HG03558 (cell line): ENCODE measurements at regions not wholly inside any gene's neighbourhood (a gene's known extent, or its start where the extent isn't known, plus 50 kb on each side); places are given as distances from the start of the nearest gene placed in this dataset.

Experiments
- ATAC-seq: cut with Tn5 transposase; IDR thresholded peaks from one replicate; pipeline ENCODE4 v1.9.1; 2021; ENCODE audit warnings: moderate number of reproducible peaks; ENCODE audit not compliant: unreplicated experiment; ENCODE audit errors: extremely low read depth

DNA sequence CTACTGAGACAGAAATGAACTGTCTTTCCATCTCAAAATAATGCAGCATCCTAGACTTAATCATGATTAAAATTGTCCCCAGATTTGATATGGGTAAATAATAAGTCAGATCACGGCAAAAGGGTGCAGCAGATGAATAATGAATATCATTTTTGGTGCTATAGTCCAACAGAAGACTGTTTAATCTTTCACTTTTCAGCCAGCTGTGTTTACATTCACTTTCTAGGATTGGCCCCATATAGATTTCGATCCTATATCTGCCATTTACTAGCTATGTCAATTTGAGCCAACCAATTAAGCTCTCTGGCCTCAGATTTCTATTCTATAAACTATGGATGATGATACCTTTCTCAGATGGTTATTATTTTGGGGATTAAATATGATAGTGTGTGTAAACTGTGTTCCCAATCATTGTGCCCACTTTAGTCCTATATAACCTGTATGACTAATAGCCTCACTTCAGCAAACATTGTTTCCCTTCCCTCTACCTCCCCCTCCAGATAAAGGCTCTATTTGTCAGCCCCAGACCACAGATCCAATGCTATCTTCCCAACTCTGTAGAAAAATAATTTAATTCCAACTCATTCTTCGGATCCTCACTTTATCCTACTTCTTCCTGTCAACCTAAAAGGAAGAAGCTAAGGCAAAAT is 53.6 kb upstream of the NT5E start:
- ATAC-seq, result no peak

DNA sequence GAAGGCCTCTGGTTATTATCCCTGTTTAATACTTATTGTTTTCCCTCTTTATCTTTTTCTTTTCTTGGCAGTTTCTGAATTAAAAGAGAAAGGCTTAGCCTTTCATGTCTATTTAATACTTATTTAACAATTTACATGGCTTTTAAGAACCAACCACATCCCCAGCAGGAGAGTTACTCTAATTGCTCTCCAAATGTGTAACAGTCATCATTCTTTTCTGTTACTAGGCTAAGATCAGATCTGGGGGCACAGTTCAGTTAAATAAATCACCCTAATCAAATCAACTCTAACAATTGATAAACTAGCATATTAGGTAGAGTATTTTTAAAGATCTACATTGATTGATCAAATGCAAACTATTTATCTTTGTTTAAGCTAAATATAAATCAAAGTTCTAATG is 54.1 kb upstream of the NT5E start:
- ATAC-seq, result no peak

DNA sequence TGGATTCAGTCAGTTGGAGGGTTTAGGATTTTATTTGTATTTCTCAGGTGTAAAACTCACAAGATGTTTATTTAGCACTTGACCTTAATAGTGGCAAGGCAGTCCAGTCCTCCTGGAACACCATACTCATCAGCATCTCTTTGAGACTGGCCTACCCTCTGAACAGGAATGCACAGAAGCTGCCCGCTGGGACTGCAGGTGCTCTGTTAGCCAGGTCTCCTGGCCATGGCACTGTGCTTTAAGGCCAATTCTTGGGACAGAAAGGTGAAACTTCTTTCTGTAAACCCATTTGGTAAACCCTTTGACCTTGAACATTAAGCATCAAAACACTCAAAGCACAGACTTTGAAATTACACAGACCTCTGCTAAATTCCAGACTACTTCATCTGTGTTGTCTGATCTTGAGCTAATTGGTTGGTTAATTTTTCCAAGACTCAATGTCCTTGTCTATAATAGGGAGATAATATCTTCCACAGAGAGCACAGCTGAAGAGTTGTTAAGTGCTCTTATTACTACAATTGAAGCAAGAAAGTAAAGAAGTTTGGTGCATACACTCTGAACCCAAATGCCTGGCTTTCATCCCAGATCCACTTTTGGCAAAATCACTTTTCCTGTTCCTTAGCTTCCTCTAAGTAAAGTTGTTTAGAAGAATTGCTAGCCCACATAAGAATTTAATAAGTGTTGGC is 54.9 kb upstream of the NT5E start:
- ATAC-seq, result no peak

DNA sequence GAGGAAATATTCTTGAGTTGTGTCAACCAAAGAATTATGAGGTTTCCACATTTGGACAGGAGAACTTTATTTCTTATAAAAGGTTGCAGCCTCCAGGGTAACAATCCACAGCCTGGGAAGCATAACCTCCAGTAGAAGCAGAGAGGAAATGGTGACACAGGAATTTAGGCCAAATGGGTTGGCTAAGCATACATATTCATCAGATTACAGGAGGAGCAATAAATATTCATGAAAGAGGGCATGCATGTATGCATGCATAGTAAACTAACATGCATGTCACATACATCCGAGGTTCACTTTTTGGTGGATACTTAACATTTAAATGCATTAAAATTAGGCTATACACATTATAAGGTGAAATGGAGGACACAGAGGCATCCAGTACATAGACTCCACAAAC is 55.7 kb upstream of the NT5E start:
- no peak for ATAC-seq

DNA sequence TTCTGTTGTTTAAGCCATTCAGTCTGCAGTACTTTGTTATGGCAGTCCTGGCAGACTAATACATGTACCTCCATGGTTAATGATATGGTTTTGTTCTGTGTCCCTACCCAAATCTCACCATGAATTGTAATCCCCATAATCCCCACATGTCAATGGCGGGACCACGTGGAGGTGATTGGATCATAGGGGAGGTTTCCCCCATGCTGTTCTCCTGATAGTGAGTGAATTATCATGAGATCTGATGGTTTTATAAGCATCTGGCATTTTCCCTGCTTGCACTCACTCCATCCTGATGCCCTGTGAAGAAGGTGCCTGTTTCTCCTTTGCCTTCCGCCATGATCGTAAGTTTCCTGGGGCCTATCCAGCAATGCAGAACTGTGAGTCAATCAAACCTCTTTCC is 57.5 kb upstream of the NT5E start:
- ATAC-seq, result no peak

DNA sequence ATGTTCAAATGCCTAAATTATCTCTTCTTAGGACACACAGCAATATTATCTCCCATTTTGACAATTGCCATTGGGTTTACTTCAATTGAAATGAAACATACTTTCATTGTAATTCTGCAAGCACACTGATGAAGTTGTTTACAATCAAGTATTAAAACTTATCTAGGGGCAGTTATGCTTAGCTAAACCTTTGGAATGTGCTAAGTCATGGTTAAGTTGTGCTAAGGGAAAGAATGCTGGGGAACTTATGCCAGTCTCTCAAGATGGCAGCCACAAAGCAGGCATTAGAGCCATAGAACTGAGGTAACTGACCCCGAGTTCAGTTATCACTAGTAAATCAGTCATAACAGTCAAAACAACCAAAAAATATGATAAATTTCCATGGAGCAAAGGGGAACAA is 59.1 kb upstream of the NT5E start:
- no peak for ATAC-seq

DNA sequence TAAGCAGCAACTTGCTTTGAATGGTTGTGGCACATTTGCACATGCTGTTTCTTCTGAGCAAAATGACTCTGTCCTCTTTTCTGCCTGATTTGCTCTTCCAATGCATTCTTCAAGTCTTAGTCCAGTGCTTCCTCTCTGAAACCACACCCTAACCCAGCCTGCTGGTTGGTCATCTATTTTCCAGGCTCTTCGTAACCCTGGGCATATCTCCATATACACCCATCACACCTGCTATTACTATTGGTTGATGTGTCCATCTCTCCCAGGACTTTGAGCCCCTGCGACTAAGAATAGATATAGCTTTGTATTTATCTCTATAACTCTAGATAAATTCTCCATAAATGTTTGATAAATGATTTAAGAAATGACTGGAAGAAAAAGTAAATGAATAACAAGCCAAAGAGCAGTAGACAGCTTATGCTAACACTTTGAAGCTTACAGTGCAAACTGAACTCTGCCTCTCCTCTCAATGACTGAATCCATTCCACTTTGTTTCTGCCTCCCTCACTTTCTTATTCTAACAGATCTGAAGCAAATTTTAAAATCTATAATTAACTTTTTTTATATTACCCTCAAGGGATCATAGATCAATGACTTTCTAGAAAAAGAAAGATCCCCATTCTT is 59.7 kb upstream of the NT5E start:
- ATAC-seq, result no peak

DNA sequence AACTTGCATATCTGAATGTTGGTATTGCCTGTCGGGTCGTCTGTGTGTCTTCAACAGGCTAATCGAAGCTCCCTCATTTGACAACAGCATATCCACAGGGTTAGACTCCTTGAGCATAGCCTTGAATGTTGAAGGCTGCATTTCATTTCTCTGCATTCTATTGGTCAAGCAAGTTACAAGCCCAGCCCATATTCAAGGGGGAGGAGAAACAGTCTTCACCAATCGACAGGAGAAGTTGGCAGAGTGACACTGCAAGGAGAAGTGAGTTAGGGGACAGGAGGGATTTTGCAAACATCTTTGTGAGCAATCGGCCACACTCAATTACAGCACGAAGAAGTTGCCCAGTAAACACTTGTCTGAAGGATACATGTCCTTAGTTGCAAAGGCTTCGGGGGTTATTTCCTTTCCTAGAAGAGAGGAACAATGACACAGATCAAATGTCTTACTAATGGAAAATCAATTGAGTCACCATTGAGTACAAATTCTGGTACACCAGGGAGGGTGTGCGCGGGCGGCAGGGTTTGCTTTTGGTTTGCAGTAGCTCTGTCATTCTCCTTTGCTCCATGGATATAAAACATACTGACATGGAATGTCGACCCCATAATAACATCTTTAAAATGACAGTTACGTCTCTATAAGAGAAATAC is 60.6 kb upstream of the NT5E start:
- ATAC-seq, result no peak

DNA sequence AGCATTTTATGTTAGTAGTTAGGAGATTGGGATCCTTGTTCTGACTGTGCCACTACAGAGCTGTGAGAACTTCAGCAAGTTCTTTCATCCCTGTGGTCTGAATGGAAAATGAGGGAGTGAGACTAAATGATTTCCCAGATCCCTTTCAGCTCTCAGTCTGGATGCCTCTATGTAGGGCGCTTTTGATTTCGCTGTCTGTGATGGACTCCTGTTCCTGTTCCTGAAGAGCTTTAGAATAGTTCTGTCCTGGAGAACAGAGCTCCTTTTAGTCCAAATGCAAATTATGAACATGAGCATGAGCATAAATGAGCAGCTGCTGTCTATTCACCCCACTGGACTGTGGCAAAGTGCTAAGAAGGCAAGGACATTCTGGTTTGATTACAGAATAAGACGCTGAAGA is 61.4 kb upstream of the NT5E start:
- ATAC-seq, result no peak

DNA sequence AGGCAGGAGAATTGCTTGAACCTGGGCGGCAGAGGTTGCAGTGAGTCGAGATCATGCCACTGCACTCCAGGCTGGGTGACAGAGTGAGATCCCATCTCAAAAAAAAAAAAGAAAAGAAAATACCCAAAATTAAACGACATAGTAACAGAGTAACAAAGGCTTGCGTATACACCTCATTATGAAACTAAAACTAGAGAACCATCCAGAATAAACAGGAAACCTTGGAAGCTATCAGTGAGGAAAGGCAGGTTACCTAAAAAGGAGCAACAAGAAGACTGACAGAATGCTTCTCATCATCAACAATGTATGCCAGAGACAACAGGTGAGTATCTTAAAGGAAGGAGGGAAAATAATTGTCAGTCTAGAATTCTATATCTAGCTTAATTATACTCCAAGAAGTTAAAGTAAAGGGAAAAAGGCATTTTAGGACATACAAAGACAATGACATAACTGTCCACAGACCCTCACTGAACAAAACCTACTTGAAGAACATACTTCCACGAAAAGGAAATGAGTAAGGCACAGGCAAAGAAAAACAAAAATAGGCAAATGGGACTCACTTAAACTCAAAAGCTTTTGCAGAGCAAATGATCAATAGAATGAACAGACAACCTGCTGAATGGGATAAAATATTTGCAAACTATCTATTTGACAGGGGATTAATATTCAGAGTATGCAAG is 64.1 kb upstream of the NT5E start:
- ATAC-seq, result no peak

DNA sequence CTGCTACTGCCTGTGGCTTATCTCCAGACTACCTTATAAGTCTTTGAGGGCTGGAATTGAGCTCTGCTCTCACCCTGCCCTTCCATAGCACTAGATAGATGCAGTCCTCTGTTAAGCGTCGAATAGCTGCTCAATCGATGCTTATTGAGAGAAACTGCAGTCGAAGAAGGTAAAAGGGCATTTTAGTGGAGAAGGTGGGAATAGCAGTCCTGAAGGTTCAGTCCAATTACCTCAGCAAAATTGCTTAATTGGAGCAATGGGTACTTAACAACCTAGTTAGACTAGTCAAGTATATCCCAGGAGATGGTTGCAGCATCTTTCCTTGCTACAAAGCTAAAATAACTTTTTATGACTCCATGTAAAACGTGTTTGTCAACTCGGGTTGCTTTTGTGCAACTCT is 66.8 kb upstream of the NT5E start:
- ATAC-seq, result no peak

DNA sequence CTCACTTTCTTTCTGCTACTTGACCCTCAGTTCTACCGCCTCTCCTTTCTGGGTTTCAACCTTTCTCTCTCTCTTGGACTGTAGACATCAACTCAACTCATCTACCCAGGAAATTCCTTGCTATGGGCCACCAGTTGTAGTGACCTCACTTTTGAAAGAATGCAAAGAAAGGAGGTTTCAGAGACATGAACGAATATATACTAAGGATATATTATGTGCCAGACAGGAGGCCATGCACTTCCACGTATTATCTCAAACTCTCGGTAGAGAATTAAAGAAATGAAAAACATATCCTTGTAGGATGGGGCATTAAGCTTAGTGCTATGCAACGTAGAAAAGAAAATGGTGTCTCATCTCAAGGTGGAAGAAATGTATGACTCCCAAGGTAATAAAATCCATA is 67.3 kb upstream of the NT5E start:
- no peak for ATAC-seq

DNA sequence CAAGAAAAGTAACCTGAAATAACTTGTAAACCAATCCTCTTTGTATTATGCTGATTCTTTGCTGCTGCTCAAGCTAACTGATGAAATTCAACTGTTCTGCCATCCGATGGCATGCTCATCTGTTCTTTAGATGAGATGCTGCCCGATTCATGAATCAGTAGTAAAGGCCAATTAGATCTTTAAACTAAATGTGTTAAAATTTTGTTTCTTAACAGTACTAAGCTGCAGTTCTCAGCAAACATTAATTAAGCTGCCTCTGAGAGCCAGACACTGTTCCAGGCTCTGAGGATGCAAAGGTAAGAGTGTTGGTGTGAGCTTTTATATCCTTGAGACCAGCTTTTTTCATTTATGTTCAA is 77.0 kb upstream of the NT5E start:
- ATAC-seq, result no peak

DNA sequence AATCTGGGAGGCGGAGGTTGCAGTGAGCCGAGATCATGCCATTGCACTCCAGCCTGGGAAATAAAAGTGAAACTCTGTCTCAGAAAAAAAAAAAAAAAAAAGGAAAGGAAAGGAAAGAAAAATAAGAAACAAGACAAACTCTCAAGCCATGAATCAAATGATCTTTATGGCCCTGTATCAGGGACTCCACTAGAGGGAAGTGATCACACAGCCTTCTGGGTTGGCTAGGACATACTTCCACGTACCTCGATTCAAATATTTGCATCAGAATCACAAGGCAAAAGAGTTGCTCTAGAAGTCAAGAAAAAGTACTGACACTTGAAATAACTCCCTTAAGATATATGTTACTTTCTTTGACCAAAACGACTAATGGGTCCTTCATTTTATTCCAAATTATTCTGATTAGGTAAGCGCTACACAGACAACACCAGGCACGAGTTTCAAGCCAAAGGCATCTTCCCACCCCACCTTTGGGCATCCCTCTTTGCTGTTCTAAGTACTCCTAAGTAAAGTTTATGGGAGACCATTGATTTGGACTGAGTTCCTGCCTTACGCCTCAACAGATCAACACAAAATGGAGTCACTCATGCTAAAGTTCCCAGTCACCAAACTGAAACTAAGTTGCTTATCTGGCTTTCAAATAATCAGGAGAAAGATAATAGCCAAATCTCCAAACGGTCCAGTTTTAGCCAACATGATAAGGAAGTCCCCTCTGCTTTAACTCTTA is 77.5 kb upstream of the NT5E start:
- no peak for ATAC-seq

DNA sequence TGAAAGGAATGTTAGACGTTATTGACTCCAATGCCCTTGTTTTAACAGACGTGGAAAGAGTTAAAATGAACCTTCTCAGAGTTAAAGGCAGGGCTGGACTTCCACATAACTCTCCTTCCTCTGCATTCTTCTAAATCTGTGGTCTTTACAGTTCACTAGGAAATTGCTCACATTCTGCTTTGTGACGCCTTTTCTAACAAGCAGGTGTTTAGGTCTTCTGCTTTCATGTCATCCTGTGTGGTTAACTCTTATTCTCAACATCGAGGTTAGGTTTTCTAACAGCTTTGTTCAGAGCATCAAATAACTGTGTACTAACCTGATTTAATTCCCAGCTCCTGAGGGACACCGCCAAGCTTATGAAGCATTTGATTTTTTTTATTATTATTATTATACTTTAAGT is 81.3 kb upstream of the NT5E start:
- no peak for ATAC-seq

DNA sequence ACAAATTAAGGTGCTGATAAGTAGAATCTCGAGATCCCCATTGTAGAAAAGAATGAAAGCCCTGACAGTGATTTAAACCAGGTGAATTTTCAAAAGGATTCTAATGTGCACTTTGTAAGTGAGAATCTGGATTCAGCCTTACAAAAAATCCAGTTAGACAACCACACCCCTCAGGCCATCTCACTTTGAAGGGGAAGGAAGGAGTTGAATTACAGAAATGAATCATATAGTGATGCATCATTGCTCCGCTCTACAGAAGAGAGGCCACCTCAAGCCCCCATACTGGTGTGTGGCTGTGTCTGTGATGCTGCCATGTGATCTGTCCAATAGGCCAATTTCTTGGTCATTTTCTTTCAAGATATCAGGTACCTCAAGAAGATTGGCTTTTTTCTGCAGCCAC is 85.5 kb upstream of the NT5E start:
- ATAC-seq, result no peak

DNA sequence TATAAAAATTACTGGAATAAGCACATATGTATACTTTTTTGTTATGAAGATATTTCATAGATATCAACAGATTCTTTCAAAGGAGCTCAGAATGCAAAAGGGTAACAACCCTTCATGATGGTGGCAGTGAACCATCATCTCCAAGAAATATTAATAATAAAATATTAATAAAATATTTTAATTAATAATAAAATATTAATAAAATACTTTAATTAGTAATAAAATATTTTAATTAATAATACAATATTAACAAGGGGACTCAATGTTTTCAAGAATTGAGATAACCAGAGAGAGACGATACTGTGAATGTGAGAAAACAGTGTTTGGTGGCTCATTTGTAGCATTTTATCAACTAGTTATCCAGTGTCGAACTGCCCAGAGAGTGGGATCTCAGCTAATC is 86.0 kb upstream of the NT5E start:
- no peak for ATAC-seq

DNA sequence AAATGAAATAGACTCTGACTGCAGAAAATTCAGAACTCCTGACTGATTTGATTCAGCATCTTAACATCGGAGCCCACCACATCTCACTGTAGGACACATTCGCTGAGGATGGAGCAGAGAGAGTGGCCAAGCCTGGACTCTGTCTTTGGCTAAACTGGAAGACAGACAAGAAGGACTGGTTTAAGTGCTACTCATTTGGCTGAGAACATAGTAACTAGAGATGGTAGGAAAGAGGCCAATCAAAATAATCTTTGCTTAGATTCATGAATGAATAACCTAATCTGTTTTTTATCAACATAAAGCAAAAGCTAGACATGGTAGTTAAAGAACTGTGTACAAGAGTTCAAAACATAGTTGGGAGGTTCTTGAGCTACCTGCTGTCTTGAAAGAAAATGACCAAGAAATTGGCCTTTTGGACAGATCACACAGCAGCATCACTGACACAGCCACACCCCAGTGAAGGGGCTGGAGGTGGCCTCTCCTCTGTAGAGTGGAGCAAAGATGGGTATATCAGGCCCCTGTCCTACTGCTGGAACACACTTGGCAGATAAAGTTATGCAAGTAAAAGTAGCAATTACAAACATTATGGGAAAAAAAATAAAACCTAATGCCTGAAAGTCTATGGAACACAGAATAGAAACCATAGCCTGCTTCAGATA is 87.1 kb upstream of the NT5E start:
- no peak for ATAC-seq

DNA sequence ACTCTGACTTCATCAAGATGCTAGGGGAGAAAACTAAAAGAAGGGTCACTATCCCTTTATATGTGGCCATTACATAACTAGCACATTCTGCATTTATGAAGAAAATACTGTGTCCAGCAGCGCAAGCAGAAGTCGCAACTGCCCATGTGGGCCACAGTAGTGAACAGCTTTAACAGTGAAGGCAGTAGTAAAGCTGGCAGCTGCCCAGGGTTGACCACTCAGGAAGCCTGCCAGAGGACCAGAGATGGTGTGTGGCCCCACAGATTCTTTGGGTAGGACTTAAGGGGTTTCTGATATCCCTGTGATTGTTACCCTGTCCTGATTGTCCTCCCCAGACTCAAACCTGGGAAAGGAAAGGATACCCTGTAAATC is 88.3 kb upstream of the NT5E start:
- ATAC-seq, result no peak
